ENCODE measurements at regions not wholly inside any gene's neighbourhood (a gene's known extent, or its start where the extent isn't known, plus 50 kb on each side); places are given as distances from the start of the nearest gene placed in this dataset.

DNA sequence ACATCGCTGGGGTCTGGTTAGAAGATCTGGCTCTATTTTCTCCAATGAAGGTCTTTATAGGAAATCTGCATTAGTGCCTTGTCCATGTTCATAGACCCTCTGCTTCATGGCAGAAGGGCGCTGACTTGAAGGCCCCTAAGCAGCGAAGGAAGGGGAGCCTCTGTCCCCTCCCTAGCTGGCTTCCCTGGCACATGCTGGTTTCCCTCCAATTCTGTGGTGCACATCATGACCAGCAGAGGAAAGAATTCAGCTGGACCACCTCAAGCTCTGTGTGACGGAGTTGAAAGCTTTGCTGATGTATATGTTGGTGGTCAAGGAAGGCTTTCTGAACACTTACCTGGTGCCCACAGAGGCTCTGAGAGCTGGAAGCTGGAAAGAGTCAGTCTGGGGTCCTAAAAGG is 129.7 kb upstream of the MYLIP start:
- TF ChIP-seq CTCF (IDR thresholded peaks at IDR 0.05; ENCODE audit: insufficient read depth, low read length): no peak
- H3K4me3 ChIP-seq (ENCODE audit: low read depth, low read length): no peak overlapping the region

DNA sequence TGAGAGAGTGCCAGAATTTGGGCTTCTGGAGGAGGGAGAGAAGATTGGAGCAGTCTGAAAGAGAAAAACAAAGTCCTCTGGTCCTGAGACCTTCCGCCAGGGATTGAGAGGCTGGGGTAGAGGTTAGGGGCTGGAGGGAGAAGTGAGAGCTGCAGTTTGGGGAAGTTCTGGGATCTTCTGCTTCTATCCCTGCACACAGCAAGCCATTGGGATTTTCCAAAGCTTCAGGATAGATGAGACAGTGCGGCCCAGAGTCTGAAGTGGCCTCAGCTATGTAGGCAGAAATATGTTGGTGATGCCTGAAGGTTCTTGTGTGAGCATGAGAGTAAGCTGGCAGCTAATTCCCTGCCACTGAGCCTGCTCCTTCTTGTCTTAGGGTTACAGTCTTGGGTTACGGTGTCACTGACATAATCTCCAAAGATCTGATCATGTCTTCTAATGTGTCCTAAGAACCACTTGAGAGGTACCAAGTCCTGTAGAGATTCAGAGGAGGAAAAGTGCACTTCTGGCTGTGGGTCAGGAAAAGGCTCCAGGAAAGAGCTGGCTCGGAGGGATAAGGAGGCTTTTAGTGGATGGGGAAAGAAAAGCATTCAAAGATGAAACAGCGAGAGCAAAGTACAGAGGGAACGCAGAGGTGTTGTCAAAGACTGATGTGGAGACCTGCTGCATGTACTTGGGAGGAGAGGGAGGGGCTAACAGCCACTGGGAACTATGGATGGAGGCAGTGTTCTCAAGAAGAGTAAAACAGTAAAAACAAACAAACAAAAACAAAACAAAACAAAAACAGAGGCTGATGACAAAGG is 131.1 kb upstream of the MYLIP start:
- TF ChIP-seq CTCF (IDR thresholded peaks at IDR 0.05; ENCODE audit: insufficient read depth, low read length): no peak
- no peak overlapping the region for H3K4me3 ChIP-seq (ENCODE audit: low read depth, low read length)
- DNase-seq (ENCODE audit: low read depth): no peak

More for the DNA sequence above, 129.7 kb upstream of the MYLIP start:
- no peak for DNase-seq (ENCODE audit: low read depth)

DNA sequence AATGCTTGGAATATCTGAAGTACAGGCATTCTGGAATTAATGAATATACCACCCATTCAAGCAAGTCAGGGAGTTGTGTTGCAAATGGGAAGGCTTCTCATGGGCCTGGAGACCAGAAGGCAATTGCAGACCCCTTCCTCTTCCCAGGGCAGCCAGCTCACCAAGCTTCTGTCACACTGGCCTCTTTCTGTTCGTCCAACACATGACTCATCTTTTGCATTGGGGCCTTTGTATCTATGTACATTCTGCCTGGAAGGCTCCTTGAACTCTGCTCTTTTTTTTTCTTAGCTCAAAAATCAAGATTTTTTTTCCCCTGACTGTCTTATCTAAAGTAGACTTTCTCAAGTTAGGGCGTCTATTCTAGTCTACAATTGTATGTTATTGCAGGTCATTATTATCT is 132.9 kb upstream of the MYLIP start:
- TF ChIP-seq CTCF (IDR thresholded peaks at IDR 0.05; ENCODE audit: insufficient read depth, low read length): no peak
- no peak overlapping the region for H3K4me3 ChIP-seq (ENCODE audit: low read depth, low read length)
- no peak for DNase-seq (ENCODE audit: low read depth)

DNA sequence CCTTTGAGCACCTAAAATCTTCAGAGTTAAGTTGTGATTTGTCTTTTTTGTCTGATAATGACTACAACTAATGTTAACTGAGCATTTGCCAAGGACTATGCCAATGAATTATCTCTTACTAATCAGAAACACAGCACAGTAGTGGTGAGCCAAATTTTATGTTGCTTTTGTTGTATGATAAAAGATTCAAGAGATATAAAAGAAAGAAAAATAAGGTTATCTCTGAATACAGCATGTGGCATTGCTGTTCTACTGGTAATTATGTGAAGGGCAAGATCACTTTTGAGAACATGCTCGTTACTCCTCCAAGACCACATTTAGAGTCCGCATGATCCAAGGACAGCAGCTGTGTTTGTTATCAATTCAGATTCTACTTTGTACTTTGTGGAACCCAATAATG is 133.4 kb upstream of the MYLIP start:
- DNase-seq (ENCODE audit: low read depth): no peak
- no peak for TF ChIP-seq CTCF (IDR thresholded peaks at IDR 0.05; ENCODE audit: insufficient read depth, low read length)

DNA sequence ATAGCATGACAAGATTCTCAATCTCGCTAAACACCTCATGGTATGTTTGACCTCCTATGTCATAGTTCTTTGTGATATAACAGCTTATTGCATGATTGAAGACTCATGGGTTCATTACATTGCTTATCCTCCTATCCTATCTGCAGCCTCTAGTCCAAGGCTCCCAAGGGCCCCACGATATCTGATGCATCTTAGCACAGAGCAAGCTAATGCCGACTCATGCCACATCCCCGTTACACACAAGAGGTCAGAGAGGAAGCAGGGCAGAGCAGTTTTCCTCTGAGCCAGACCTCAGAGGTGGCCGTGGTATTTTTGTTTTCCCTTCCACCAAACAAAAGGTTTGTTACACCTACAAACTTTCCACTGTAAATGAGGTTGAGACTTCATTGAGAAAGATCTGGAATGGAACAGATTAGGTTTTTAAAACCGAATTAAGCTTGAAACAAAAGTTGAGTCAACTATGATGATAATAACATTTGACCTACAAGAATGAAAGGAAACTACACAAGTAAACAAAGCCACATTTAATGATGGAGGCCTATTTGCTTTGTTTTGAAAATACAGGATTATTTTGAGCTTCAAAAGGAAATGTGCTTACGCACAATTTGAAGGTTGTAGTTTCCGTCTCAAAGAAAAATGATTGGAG is 133.9 kb upstream of the MYLIP start:
- no peak for DNase-seq (ENCODE audit: low read depth)
- H3K4me3 ChIP-seq (ENCODE audit: low read depth, low read length): no peak overlapping the region
- TF ChIP-seq CTCF (IDR thresholded peaks at IDR 0.05; ENCODE audit: insufficient read depth, low read length): no peak

More for the DNA sequence above, 133.4 kb upstream of the MYLIP start:
- H3K4me3 ChIP-seq (ENCODE audit: low read depth, low read length): no peak overlapping the region

DNA sequence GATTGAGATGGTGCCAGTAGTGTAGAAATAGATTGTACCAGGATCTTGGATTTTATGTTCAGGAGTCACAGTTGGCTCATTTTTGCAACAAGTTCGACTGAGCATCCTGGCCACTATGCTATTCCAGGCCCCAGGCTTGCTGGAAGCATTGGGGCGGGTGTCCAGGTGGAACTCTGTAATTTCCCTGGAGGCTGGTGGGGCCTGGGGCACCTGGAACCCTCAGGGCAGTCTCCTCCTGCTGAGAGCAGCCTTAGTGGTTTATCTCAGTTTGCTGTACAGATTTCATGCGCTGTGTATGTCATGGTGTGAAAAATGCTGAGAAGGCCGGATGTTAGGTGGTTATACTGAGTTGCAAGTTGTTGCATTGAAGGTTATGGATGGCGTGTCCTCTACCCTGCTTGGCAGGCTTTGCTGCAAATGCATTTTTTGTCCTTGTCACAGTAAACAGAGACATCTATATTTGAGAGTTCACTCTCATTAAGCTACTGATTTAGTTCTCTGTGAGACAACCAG is 135.1 kb upstream of the MYLIP start:
- H3K4me3 ChIP-seq (ENCODE audit: low read depth, low read length): no peak overlapping the region
- DNase-seq (ENCODE audit: low read depth): no peak
- TF ChIP-seq CTCF (IDR thresholded peaks at IDR 0.05; ENCODE audit: insufficient read depth, low read length): no peak

Measured in fibroblast of the aortic adventitia (primary cell).